ENCODE measurements at regions not wholly inside any gene's neighbourhood (a gene's known extent, or its start where the extent isn't known, plus 50 kb on each side); places are given as distances from the start of the nearest gene placed in this dataset.

GRCh38 chr10:16352146-16352545 is 84.7 kb upstream of the PTER start:
- DNase-seq (ENCODE audit: low spot score) = no peak

DNA sequence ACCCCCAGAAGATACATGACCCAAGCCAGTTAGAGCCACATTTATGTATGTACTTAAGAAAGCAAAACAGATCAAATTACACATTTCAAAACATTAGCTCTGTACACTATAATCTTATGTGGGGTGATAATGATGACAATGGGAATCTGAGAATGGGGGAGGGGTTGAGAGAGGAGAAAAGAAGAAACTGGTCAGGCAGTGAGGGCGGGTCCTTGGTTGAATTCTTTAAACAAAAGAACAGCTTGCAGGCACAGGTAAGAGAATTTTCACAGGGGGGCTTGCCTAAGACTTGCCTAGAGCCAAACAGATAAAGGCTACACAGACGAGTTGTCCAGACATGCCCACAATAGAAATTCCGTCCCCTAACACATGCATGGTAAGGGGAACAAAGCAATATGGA is 76.8 kb upstream of the PTER start:
- DNase-seq (ENCODE audit: low spot score) = no peak

GRCh38 chr10:16360425-16360824 is 76.4 kb upstream of the PTER start:
- DNase-seq (ENCODE audit: low spot score) = no peak

DNA sequence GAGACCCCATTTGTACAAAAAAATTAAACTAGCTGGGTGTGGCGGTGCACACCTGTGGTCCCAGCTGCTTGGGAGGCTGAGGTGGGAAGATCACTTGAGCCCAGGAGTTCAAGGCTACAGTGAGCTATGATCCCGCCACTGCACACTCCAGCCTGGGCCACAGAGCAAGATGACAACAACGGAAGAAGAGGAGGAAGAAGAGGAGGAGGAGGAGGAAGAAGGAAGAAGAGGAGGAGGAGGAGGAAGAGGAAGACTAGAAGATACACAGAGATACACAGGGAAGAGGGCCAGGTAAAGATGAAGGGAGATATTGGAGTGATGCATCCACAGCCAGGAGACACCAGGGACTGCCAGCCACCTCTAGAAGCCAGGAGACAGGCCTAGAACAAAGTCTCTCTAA is 75.7 kb upstream of the PTER start:
- no peak for DNase-seq (ENCODE audit: low spot score)

DNA sequence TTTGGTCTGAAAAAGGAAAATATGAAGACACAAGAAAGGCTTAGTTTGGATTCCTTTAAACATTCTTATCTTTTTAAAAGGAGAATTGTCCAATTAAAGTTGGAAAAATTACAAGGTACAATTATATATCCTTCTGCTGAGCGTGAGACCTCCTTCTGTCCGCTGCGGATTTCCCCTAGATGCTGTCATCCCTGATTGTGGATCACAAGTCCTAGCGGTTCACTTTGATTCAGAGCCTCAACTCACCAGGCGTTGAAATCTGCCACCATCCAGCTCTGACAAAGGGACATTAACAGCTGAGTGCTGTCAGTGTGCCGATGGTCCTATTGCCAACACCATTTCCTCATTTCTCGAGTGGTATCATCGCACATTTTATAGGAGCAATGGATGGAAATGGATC is 73.1 kb upstream of the PTER start:
- no peak for DNase-seq (ENCODE audit: low spot score)

DNA sequence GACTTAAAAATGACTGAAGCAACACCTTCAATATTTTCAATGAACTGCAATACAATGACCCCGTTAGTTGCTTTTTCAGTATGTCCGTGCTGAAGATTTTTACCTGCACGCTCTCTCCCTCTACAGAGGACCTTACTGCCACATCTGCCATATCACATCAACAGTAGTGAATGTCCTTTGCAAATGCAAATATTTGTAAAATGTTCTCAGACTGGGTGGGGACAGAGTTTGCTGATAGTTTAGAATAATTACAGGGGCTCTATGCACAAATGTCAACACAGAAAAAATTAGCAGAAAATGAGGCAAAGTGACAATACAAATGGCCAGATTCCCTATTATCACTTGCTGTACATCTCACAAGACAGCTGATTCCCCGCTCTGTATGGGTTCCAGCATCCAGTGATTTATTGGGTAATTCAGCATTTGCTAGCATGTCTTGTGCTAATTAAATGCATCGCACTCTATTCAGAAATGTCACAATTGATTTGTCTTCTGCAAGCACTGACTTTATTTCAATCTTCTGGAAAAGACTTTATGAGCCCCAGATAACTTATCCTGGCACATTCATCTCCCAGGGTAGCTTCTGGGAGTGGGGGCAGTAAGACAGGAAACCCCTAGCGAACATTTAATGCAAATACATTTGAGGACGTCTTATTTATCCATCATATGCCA is 69.1 kb upstream of the PTER start:
- DNase-seq (ENCODE audit: low spot score) = no peak

- DNase-seq (ENCODE audit: low spot score) = no peak
These were observed 55.7 kb upstream of the PTER start for GRCh38 chr10:16381083-16381482.

DNA sequence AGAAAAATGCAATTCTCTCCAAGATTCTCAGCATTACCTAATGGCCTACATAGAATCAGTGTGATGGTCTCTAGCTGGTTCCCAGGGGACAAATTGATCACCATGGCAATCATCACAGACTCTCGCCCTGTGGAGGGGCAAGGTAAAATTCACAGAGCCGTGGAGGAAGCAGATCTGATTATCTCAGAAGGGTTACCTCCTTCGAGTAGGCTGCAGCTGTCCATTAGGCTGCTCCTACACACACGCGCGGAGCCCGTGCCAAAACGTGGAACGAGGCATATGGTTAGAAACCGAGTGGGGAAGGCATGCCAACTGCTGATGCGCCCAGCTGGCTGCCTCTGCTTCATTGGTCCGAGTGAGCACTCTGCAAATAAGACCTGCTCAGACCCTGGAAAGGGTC is 52.8 kb upstream of the PTER start:
- DNase-seq (ENCODE audit: low spot score) = no peak

DNA sequence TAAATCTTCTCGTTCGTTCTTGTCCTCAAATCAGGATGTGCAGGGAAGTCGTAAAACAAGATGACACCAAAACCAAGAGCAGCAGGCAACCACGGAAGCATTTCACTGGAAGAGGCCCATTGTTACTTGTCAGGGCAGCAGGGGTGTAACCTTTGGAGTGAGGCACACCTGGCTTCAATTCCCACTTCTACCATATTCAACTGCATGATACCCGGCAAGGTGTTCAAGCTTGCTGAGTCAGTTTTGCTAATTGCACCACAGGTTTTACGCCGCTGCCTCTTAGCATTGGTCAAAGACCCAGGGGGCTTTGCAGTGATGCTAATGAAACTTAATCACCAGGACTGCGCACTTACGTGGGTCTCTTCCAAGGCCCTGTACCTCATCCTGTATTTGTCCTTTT is 50.0 kb upstream of the PTER start:
- DNase-seq (ENCODE audit: low spot score) = no peak

Measured in COLO829 (cell line).